GM18868 (cell line): ENCODE measurements at regions not wholly inside any gene's neighbourhood (a gene's known extent, or its start where the extent isn't known, plus 50 kb on each side); places are given as distances from the start of the nearest gene placed in this dataset.

ENCODE experiments used
- ATAC-seq: cut with Tn5 transposase; IDR thresholded peaks from one replicate; pipeline ENCODE4 v1.9.1; 2021; ENCODE audit warnings: mild to moderate bottlenecking, moderate library complexity; ENCODE audit not compliant: unreplicated experiment

GRCh38 chr10:114767986-114768821 is 53.4 kb upstream of the FHIP2A start:
- ATAC-seq = no peak

- no peak for ATAC-seq
These were observed 51.6 kb upstream of the FHIP2A start for GRCh38 chr10:114770009-114770408.

- no peak for ATAC-seq
These were observed 50.4 kb upstream of the FHIP2A start for GRCh38 chr10:114771157-114771556.

DNA sequence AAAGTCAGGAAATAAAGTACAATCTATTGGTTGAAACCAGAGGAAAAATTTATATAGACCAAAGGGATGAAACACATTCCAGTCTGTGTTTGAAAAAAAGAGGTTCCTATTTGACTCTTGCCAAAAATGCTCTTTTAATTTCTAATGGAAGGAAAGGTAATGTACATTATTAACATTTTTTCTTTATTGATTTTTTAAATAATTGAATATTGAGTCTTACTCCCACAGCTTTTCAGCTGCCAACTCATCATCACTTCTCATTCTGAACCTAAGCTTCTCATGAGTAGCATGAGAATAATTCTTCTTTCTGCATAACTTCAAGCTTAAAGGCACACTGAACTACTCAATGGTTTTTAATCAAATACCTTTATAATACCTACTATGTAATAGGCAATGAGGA is 49.8 kb upstream of the FHIP2A start:
- ATAC-seq = no peak
